Naive thymus-derived CD8-positive, alpha-beta T cell (primary cell): ENCODE measurements at regions not wholly inside any gene's neighbourhood (a gene's known extent, or its start where the extent isn't known, plus 50 kb on each side); places are given as distances from the start of the nearest gene placed in this dataset.

Source experiments
- ATAC-seq, 2 donors: fragments of 150-1000 bp; cut with Tn5 transposase in 1 of 2; sonication (Bioruptor Pico), chemical (Tn5 transposase) in 1 of 2; 1 replicate in 1 of 2; 2 replicates in 1 of 2; pipeline ENCODE4 v1.10.0; 2021; ENCODE audit warnings: mild to moderate bottlenecking in 2 of 2, moderate library complexity in 2 of 2
- POLR2A ChIA-PET: fragments of 350-600 bp; sonication (Branson Sonifier 250); formaldehyde crosslinking; loops from one replicate; lab custom pipeline; 2021; ENCODE audit warnings: antibody characterized with exemption; lab: Charles Lee
- DNase-seq, 10 donors: peaks; one replicate each; pipeline versions ENCODE4 v3.0.0 to v3.0.0-alpha.2; 2020 to 2022
- H3K27ac Mint-ChIP-seq, 10 donors: one replicate each; pipeline ENCODE4 v1.8.0; 2020 to 2022; ENCODE audit warnings: mild to moderate bottlenecking in 10 of 10, mixed read lengths in 10 of 10, moderate library complexity in 4 of 10, inconsistent platforms in 1 of 10
- H3K27me3 Mint-ChIP-seq, 5 donors: one replicate each; pipeline ENCODE4 v1.8.0; 2021 to 2022; ENCODE audit warnings: mixed read lengths in 5 of 5
- H3K36me3 Mint-ChIP-seq, 3 donors: one replicate each; pipeline ENCODE4 v1.8.0; 2020 to 2022; ENCODE audit warnings: mixed read lengths in 3 of 3, mild to moderate bottlenecking in 2 of 3, inconsistent platforms in 1 of 3
- H3K4me1 Mint-ChIP-seq, 4 donors: one replicate each; pipeline ENCODE4 v1.8.0; 2021 to 2022; ENCODE audit warnings: mixed read lengths in 4 of 4
- H3K4me3 Mint-ChIP-seq, 10 donors: one replicate each; pipeline ENCODE4 v1.8.0; 2020 to 2022; ENCODE audit warnings: mild to moderate bottlenecking in 10 of 10, mixed read lengths in 10 of 10, moderate library complexity in 6 of 10, inconsistent platforms in 1 of 10
- H3K9me3 Mint-ChIP-seq, 9 donors: one replicate each; pipeline ENCODE4 v1.8.0; 2020 to 2022; ENCODE audit warnings: mixed read lengths in 9 of 9, mild to moderate bottlenecking in 3 of 9, inconsistent platforms in 1 of 9, moderate library complexity in 1 of 9

- H3K27me3 Mint-ChIP-seq: no peaks in the 10 kb centered on the region
- no peaks in the 10 kb centered on the region for H3K9me3 Mint-ChIP-seq
- POLR2A ChIA-PET: interaction anchor here (0.6 to 3.1 kb wide), 6 partner anchors 13 to 168 kb away, joined by 3 to 14 read pairs (median 4); partner anchors contain the start of gene KLF7
- H3K4me3 Mint-ChIP-seq: peak overlapping the region in 7 of 10 donors; percentile 20 to 67 (median 37)
- H3K27ac Mint-ChIP-seq: peak overlapping the region in 5 of 10 donors; percentile 25 to 55 (median 53)
- ATAC-seq: peak; percentile 31 to 44
- H3K36me3 Mint-ChIP-seq: no peaks in the 10 kb centered on the region
- DNase-seq: no peak
- peaks cover 11 to 22% (median 20%) of the 10 kb centered on the region in 4 donors for H3K4me1 Mint-ChIP-seq
These were observed 73.3 kb upstream of the KLF7 start for GRCh38 chr2:207238831-207239701.

DNA sequence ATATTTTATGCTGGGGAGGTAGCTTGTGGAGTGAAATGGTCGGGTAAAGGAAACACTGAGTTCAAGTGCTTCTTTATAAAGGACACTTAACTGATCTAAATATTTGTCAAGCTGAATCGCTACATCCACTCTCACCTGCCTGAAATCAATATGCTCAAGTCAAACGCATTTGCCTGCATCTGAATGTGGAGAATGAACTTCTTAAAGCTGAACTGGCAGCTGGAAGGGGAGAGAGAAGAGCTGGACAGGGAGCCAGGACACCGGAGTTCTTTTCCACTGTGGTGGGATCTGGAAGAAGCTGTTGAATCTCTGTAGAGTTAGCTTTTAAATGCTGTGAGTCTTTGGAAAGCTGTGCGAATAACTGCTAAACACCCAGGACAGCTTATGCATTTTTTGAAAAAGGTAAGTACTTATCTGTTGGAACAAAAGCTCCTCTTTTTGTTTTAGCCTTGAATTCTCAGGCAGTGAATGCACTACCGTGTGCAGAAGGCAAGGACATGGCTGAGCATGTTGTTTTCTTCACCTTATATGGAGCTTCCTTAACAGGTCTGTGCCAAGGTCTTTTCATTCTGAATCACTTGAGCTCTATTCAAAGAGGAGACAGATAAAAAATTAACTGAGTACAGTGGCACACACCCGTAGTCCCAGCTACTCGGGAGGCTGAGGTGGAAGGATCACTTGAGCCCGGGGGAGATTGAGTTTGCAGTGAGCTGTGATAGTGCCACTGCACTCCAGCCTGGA lies 74.2 kb upstream of the KLF7 start:
- H3K4me3 Mint-ChIP-seq: peak overlapping the region in 6 of 10 donors; percentile 36 to 67 (median 43)
- H3K36me3 Mint-ChIP-seq: no peaks in the 10 kb centered on the region
- POLR2A ChIA-PET: interaction anchor here (0.9 to 3.1 kb wide), 4 partner anchors 14 to 84 kb away, joined by 3 to 14 read pairs (median 4); partner anchors contain the start of gene KLF7
- H3K4me1 Mint-ChIP-seq: peaks cover 7 to 22% (median 18%) of the 10 kb centered on the region in 4 donors
- peak overlapping the region in 6 of 10 donors; percentile 27 to 73 (median 52) for H3K27ac Mint-ChIP-seq
- H3K27me3 Mint-ChIP-seq: no peaks in the 10 kb centered on the region
- DNase-seq (peak in 2 of 10 donors; percentile 27 to 29), ATAC-seq (peak; percentile 82 to 84)
- H3K9me3 Mint-ChIP-seq: no peaks in the 10 kb centered on the region

- no peaks in the 10 kb centered on the region for H3K36me3 Mint-ChIP-seq
- H3K27ac Mint-ChIP-seq: no peak overlapping the region
- DNase-seq (no peak), ATAC-seq (peak in 1 of 2 donors; percentile 29)
- H3K4me3 Mint-ChIP-seq: no peak overlapping the region
- POLR2A ChIA-PET: interaction anchor here (3.1 kb wide), 1 partner anchor 75 kb away, joined by 14 read pairs; the partner anchor contains the start of gene KLF7
- H3K9me3 Mint-ChIP-seq: no peaks in the 10 kb centered on the region
- peaks cover 5 to 22% (median 11%) of the 10 kb centered on the region in 4 donors for H3K4me1 Mint-ChIP-seq
- no peaks in the 10 kb centered on the region for H3K27me3 Mint-ChIP-seq
These were observed 74.9 kb upstream of the KLF7 start for GRCh38 chr2:207240649-207241048.

- Mint-ChIP-seq H3K27me3 (no peaks in the 10 kb centered on the region), H3K4me1 (peaks cover 4 to 22% (median 7%) of the 10 kb centered on the region in 4 donors), H3K4me3 (no peak overlapping the region), H3K36me3 (no peaks in the 10 kb centered on the region), H3K27ac (no peak overlapping the region), H3K9me3 (no peaks in the 10 kb centered on the region)
- DNase-seq (no peak), ATAC-seq (no peak)
- POLR2A ChIA-PET: interaction anchor here (3.1 kb wide), 1 partner anchor 76 kb away, joined by 14 read pairs; the partner anchor contains the start of gene KLF7
These were observed 75.5 kb upstream of the KLF7 start for GRCh38 chr2:207241198-207241597.

DNA sequence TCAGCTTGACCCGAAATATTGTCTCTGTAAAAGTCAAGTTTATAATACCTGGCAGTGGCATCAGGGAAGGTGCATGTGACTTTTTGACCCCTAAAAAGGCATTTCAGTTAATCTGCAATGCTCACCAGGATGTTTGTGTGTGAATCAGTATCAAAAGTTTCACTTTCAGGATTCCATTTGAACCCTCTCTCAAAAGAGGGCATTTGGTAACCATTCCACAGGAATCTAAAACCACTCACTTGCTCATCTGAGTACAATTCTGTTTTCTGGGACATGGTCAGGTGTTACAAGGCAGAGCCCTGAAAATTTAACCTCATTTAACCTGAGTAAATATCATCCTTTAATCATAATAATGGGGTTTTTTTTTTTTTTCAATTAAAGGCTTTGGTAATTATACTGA lies 77.9 kb upstream of the KLF7 start:
- DNase-seq: no peak
- no peak overlapping the region for H3K4me3 Mint-ChIP-seq
- H3K36me3 Mint-ChIP-seq: no peaks in the 10 kb centered on the region
- peak overlapping the region in 2 of 10 donors; percentile 29 to 33 for H3K27ac Mint-ChIP-seq
- no peak for ATAC-seq
- no peaks in the 10 kb centered on the region for H3K9me3 Mint-ChIP-seq
- H3K27me3 Mint-ChIP-seq: no peaks in the 10 kb centered on the region
- H3K4me1 Mint-ChIP-seq: peaks cover 2 to 11% (median 7%) of the 10 kb centered on the region in 4 donors
- POLR2A ChIA-PET: interaction anchor here (2.1 kb wide), 1 partner anchor 100 kb away, joined by 8 read pairs; no protein-coding TSS in a partner anchor

DNA sequence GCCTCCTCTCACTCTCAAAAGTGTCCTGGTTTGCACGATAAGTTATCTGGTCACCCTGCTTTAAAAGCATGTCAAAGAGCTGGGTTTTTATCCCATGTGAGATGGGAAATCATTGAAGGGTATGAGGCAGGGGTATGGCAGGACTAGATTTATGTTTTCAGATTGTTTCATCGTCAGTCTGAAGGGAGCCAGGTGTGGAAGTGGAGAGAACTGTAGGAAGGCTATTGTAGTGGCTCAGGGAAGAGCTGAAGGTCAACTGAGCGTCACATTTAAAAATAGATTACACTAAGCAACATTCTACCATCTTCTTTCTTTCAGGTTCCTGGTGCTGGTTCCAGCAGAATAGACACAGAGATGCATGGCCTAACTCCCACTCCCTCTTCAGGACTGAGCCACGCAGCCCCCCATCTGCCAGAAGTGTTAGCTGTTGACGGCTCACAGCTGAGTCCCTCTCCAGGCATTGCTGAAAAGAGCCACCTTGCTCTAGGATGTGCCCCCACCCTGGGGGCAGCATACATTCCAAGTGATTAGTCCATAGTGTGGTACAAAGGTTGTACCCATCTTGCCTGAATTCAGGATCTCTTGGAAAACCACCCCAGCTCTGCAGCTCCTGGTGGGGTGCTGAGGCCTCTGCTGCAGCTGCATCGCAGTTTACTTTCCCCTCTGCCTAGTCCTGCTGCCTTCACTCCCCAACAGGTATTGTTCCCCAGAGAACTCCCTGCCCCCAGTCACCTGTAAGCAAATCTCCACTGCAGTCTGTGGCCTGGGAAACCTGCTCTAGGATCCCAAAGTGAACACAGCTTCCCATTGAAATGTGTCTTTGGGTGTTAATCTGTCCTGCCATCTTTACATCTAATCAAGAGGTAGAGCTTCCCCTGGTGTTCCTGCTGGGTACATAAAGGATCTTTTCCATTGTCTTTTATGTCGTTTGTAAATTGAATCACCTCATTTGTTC lies 79.5 kb upstream of the KLF7 start:
- Mint-ChIP-seq H3K36me3 (no peaks in the 10 kb centered on the region), H3K4me3 (no peak overlapping the region), H3K27ac (no peak overlapping the region), H3K9me3 (no peaks in the 10 kb centered on the region), H3K27me3 (no peaks in the 10 kb centered on the region), H3K4me1 (peaks cover 2 to 15% (median 9%) of the 10 kb centered on the region in 4 donors)
- DNase-seq: no peak
- no peak for ATAC-seq
- POLR2A ChIA-PET: interaction anchor here (0.6 to 1.1 kb wide), 2 partner anchors 77 to 79 kb away, joined by 3 to 4 read pairs; partner anchors contain the start of gene KLF7

DNA sequence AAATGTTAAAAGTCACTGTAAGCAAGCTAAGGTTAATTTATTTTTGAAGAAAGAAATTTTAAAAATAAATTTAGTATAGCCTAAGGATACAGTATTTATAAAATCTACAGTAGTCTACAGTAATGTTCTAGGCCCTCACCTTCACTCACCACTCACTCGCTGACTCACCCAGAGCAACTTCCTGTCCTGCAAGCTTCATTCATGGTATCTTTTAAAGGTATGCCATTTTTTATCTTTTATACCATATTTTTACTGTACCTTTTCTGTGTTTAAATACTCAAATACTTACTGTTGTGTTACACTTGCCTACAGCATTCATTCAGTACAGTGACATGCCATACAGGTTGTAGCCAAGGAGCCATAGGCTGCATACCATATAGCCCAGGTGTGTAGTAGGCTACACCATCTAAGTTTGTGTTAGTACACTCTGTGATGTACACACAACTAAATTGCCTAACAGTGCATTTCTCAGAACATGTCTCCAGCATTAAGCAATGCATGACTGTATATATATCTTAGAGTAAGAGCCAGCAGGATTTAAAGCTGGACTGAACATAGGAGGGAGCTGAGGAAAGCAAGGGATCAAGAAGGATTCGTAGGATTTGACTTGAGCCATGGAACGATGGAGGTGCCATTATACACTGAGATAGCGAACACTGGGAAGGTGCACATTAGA lies 83.1 kb upstream of the KLF7 start:
- no peak overlapping the region for H3K4me3 Mint-ChIP-seq
- H3K27me3 Mint-ChIP-seq: no peaks in the 10 kb centered on the region
- ATAC-seq (no peak), DNase-seq (no peak)
- peaks cover 4 to 13% (median 7%) of the 10 kb centered on the region in 4 donors for H3K4me1 Mint-ChIP-seq
- no peaks in the 10 kb centered on the region for H3K36me3 Mint-ChIP-seq
- no peak overlapping the region for H3K27ac Mint-ChIP-seq
- no peaks in the 10 kb centered on the region for H3K9me3 Mint-ChIP-seq
- POLR2A ChIA-PET: no interaction called here

- no peak for ATAC-seq
- H3K4me3 Mint-ChIP-seq: no peak overlapping the region
- H3K27me3 Mint-ChIP-seq: no peaks in the 10 kb centered on the region
- peak overlapping the region in 1 of 10 donors; percentile 34 for H3K27ac Mint-ChIP-seq
- H3K4me1 Mint-ChIP-seq: peaks cover 6 to 11% (median 7%) of the 10 kb centered on the region in 4 donors
- POLR2A ChIA-PET: no interaction called here
- no peak for DNase-seq
- no peaks in the 10 kb centered on the region for H3K36me3 Mint-ChIP-seq
- H3K9me3 Mint-ChIP-seq: no peaks in the 10 kb centered on the region
These were observed 85.3 kb upstream of the KLF7 start for GRCh38 chr2:207251022-207251421.

DNA sequence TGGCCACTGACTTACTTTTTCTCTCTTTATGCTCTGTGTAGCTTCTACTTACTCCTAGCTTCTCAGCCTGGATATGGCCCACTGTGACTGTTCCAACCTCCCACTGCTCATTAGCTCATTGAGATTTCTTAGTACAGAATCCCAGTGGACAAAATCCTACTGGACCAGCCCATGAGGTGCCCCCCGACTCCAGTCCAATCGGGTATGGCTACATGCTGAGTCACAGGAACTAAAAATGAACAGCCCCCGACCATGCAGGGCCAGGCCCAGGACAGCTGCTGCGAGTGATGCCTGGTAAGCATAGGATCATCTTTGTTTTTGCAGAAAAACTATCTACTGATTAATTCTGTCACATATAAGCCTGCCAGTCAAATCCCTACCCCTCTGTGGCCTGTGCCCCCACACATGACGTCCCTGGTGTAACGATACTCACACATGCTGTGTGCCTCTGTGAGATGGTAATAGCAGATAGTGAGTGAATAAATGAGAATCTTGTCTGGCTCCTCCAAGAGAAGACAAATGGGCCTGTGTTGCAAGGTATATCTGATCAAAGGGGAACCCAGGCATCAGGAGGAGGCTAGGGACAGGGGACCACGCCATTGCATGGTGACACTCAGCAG lies 85.9 kb upstream of the KLF7 start:
- Mint-ChIP-seq H3K27me3 (no peaks in the 10 kb centered on the region), H3K4me3 (no peak overlapping the region), H3K27ac (peak overlapping the region in 1 of 10 donors; percentile 34), H3K4me1 (peaks cover 6 to 11% (median 7%) of the 10 kb centered on the region in 4 donors), H3K9me3 (no peaks in the 10 kb centered on the region), H3K36me3 (no peaks in the 10 kb centered on the region)
- POLR2A ChIA-PET: no interaction called here
- no peak for ATAC-seq
- DNase-seq: no peak

DNA sequence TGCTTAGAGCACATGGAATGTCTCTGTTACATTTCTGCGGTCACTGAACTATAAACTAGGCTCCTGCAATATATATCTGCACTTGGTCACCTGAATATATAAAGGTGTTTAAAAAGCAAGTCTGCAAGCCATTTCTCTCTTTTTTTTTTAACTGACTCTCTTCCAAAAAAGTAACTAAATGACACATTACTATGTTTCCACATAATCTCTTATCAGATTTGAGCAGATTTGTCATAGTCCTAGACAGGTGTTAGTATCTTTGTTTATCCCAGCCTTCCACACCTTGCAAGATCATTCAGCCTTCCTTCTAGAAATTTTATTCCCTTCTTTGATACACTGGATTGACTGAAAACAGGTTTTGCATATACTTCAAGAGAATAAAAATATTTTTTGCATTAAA lies 86.7 kb upstream of the KLF7 start:
- no peak for DNase-seq
- Mint-ChIP-seq H3K9me3 (no peaks in the 10 kb centered on the region), H3K4me3 (no peak overlapping the region), H3K4me1 (peaks cover 6 to 11% (median 7%) of the 10 kb centered on the region in 4 donors), H3K27me3 (no peaks in the 10 kb centered on the region), H3K27ac (no peak overlapping the region), H3K36me3 (no peaks in the 10 kb centered on the region)
- ATAC-seq: no peak
- POLR2A ChIA-PET: no interaction called here
